ENCODE measurements at regions not wholly inside any gene's neighbourhood (a gene's known extent, or its start where the extent isn't known, plus 50 kb on each side); places are given as distances from the start of the nearest gene placed in this dataset.

DNA sequence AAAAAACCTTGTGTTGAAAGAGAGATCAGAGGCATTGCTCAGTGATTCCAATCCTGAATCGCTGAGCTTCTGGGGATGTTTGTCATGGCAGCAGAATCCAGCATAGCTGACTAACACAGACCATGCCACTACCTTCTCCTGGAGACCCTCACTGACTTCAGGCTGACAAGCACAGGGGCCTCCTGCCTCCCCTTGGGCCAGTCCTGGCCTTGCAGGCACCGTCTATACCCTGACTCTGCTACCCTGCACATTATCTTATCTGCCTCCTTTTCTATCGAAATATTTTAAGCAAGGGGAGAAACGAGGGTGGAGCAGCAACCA, 139.8 kb downstream of the KIF26A start:
- no peaks in the 10 kb centered on the region for H3K27me3 ChIP-seq (ENCODE audit: control insufficient read depth, insufficient read depth, low read length)
- H3K4me1 ChIP-seq (ENCODE audit: control insufficient read depth, insufficient read depth, low read length), result no peaks in the 10 kb centered on the region; the same call in none of the 2 replicates
- no peak overlapping the region for H3K27ac ChIP-seq (ENCODE audit: low read length)
- no CpG with 5 or more reads among the region's 4 CpGs for WGBS (ENCODE audit: insufficient coverage, insufficient read length)
- H3K4me3 ChIP-seq (ENCODE audit: low read length), result no peak overlapping the region
- no peaks in the 10 kb centered on the region for H3K9me3 ChIP-seq (ENCODE audit: control insufficient read depth, insufficient read depth, low read length)
- H3K36me3 ChIP-seq (ENCODE audit: control insufficient read depth, insufficient read depth, low read length), result no peaks in the 10 kb centered on the region
- DNase-seq (ENCODE audit: low read depth, low spot score), result no peak

DNA sequence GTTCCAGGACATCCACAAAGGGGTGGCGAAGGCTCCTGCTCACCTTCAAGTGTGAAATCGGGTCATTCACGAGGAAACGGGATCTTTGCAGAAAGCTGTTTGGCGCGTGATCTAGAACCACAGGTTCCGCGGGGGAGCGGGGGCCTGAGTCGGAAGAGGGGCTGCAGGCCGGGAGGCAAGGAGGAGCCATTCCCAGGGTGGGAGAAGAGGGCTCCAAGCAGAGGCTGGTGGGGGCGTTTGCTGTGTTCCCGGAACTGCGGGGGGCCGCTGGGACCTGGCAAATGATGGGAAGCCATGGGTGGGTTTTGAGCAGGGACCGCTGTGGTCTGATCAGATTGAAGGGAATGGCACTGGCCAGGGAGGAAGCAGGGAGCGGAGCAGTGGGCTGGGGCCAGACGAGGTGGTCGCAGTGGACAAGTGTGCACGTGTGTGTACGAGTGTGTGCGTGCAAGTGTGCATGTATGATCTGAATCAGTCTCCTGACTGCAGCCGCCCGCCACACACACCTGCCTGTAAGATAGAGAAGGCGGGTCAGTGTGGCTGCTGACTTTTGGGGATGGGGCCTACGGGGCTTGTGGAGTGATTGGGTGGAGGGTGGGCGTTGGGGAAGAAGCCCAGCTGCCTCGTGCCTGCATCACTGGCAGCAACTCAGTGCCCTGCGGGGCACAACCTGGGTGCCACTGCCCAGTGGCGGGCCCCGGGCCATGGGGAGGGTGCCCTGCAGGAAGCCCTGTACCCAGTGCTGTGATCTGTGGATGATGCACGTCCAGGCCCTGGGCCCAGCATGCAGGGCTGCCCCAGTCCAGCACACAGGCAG, 141.9 kb downstream of the KIF26A start:
- Histone ChIP-seq H3K4me3 (ENCODE audit: low read length) (no peak overlapping the region), H3K27me3 (ENCODE audit: control insufficient read depth, insufficient read depth, low read length) (no peaks in the 10 kb centered on the region), H3K9me3 (ENCODE audit: control insufficient read depth, insufficient read depth, low read length) (no peaks in the 10 kb centered on the region), H3K27ac (ENCODE audit: low read length) (no peak overlapping the region), H3K4me1 (ENCODE audit: control insufficient read depth, insufficient read depth, low read length) (peaks cover 4% of the 10 kb centered on the region), H3K36me3 (ENCODE audit: control insufficient read depth, insufficient read depth, low read length) (no peaks in the 10 kb centered on the region)
- WGBS (ENCODE audit: insufficient coverage, insufficient read length), result no CpG with 5 or more reads among the region's 32 CpGs
- no peak for DNase-seq (ENCODE audit: low read depth, low spot score)

DNA sequence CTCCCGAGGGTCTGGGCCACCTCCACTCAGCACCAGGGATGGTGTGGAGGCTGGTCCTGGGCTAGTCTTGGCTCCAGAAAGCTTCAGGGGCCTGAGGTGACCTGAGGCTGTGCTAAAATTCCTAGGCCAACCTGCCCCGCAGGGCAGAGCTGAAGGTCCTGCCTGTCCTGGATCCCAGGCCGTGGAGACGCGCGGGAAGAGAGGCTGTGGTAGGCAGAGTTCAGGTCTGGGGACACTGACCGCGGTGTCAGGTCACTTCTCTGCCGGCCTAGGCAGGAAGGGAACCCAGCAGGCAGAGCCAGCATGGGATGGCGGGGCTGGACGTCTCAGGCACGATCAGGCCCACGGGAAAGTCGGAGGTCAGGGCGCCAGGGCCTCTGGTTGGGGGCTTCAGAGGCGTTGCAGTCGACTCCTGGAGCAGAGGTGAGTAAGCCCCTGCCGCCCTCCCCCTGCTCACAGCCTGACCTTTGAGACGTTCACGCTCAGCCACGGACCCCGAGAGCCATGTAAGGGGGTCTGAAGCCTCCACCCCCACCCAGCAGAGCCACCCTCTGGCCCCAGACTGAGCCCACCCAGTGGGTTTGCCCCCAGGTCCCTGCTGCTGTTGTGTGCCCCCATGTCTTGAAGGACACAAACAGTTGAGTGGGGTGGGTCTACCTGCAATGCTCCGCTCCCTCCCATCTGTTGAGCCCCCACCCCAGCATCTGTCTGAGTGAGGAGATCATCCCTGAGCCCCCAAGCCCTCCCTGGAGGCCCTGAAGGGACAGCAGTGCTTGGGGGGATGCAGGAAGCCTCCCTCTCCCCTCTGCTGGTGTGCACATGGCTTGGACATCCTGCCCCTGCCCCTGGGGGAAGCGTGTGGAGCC, 142.7 kb downstream of the KIF26A start:
- no peak for DNase-seq (ENCODE audit: low read depth, low spot score)
- Histone ChIP-seq H3K36me3 (ENCODE audit: control insufficient read depth, insufficient read depth, low read length) (no peaks in the 10 kb centered on the region), H3K4me1 (ENCODE audit: control insufficient read depth, insufficient read depth, low read length) (peaks cover 4% of the 10 kb centered on the region), H3K27ac (ENCODE audit: low read length) (no peak overlapping the region), H3K4me3 (ENCODE audit: low read length) (no peak overlapping the region), H3K27me3 (ENCODE audit: control insufficient read depth, insufficient read depth, low read length) (no peaks in the 10 kb centered on the region), H3K9me3 (ENCODE audit: control insufficient read depth, insufficient read depth, low read length) (no peaks in the 10 kb centered on the region)
- WGBS (ENCODE audit: insufficient coverage, insufficient read length), result no CpG with 5 or more reads among the region's 24 CpGs

DNA sequence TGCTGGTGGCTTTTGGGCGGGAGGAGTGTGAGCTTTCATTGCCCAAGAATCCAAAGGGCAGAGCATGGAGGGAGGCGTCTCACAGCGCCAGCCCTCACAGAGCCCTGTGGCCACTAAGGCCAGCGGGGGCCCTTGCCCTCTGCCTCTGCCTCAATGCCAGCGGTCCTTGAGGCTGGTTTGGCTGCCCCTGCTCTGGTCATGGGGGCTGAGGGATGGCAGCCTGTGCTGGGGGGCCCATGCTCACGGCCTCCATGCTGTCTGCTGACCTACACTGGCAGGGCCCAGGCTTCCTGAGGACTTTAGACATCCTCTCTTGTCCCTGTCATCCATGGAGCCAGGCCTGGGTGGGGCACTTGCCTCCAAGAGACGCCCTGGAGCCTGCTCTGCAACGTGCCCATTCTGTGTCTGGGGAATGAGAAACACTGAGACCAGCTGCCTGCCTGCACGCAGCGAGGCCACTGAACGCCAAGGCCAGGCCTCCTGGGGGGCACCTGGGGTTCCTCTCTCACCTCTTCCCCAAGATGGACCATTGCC, 143.4 kb downstream of the KIF26A start:
- Histone ChIP-seq H3K4me3 (ENCODE audit: low read length) (no peak overlapping the region), H3K9me3 (ENCODE audit: control insufficient read depth, insufficient read depth, low read length) (no peaks in the 10 kb centered on the region), H3K36me3 (ENCODE audit: control insufficient read depth, insufficient read depth, low read length) (no peaks in the 10 kb centered on the region), H3K4me1 (ENCODE audit: control insufficient read depth, insufficient read depth, low read length) (peaks cover 4% of the 10 kb centered on the region), H3K27me3 (ENCODE audit: control insufficient read depth, insufficient read depth, low read length) (no peaks in the 10 kb centered on the region), H3K27ac (ENCODE audit: low read length) (no peak overlapping the region)
- no peak for DNase-seq (ENCODE audit: low read depth, low spot score)
- no CpG with 5 or more reads among the region's 11 CpGs for WGBS (ENCODE audit: insufficient coverage, insufficient read length)

DNA sequence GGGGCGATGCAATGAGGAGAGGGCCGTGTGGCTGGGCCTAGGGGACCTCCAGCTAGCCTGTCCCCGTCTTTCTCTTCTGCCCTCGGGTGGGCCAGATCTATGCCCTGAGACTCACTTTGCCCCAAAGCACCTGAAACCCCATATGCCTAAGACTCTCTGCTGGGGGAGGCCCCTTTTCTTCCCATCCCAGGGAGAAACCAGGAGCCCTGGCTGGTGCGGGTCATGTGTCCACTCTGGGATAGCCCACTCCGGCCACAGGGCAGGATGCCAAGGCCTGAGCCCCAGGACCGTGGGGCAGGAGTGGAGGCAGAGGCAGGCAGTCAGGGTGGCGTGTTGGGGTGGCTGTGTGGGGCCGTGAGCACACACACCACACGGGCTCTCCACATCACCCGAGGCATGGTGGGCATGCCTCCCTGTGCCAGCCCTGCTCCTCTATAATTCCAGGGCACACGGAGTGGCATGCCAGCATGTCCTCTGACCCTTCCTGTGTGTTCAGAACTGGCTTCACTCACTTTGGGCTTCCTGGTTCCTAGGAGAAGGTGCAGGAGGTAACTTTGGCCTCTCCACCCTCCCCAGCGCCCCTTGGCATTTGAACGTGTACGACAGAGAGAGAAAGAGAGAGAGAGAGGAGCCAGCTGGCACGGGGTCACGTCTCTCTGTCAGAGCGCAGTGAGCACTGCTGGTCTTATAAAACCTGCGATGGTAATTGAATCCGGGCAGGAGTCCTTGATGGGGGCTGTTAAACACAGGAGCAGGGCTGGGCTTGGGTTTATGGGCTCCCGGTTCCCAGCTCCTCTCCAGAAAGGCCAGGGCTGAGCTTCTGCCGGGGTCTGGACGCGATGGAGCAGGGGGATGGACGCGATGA, 144.2 kb downstream of the KIF26A start:
- DNase-seq (ENCODE audit: low read depth, low spot score), result no peak
- peaks cover 4% of the 10 kb centered on the region for H3K4me1 ChIP-seq (ENCODE audit: control insufficient read depth, insufficient read depth, low read length)
- no peak overlapping the region for H3K27ac ChIP-seq (ENCODE audit: low read length)
- WGBS (ENCODE audit: insufficient coverage, insufficient read length), result no CpG with 5 or more reads among the region's 26 CpGs
- no peaks in the 10 kb centered on the region for H3K9me3 ChIP-seq (ENCODE audit: control insufficient read depth, insufficient read depth, low read length)
- H3K4me3 ChIP-seq (ENCODE audit: low read length), result no peak overlapping the region
- H3K36me3 ChIP-seq (ENCODE audit: control insufficient read depth, insufficient read depth, low read length), result no peaks in the 10 kb centered on the region
- no peaks in the 10 kb centered on the region for H3K27me3 ChIP-seq (ENCODE audit: control insufficient read depth, insufficient read depth, low read length)

DNA sequence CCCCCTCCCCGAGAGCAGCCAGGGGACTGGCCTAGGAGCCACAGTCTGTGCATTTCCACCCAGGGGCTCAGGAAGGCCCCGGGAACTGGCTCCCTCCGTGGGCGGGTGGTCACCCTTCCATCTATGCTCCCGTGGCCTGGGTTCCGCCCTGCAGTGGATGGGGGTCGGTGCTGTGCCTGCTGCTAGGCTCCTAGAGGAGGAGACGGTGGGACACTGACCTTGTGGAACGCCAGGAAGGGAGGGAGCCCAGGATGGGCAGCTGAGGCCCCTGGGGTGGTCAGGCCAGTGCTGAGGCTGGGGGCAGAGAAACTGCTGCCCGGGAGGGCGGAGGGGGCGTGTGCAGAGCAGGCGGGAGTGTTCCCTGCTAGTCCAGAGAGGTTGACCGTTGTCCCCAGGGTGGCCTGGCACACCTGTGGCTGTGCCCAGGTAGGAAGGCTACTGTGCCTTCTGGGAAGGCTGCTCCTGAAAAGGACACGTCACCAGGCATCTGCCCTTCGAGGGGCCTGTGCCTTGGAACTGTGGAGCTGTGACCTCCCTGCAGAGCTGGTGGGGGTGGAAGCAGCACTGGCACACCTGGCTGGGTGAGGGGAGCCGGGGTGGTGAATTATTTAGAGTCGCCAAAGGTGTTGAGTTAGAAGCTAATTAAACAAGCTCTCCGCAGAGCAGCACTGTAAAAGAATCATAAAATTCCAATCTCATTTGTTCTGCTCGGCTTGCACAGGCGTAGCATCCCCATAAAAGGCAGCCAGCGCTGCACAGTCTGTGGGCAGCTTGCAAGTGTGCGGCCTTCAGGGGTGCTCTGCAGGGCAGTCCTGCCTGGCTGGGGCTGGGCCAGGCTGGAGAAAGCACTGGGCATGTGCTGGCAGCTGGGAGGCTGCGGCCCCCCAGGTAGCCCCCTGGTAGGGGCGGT, 145.1 kb downstream of the KIF26A start:
- Histone ChIP-seq H3K27ac (ENCODE audit: low read length) (no peak overlapping the region), H3K4me3 (ENCODE audit: low read length) (no peak overlapping the region), H3K4me1 (ENCODE audit: control insufficient read depth, insufficient read depth, low read length) (peaks cover 6% of the 10 kb centered on the region), H3K9me3 (ENCODE audit: control insufficient read depth, insufficient read depth, low read length) (no peaks in the 10 kb centered on the region), H3K27me3 (ENCODE audit: control insufficient read depth, insufficient read depth, low read length) (no peaks in the 10 kb centered on the region), H3K36me3 (ENCODE audit: control insufficient read depth, insufficient read depth, low read length) (no peaks in the 10 kb centered on the region)
- WGBS (ENCODE audit: insufficient coverage, insufficient read length), result no CpG with 5 or more reads among the region's 25 CpGs
- DNase-seq (ENCODE audit: low read depth, low spot score), result no peak

DNA sequence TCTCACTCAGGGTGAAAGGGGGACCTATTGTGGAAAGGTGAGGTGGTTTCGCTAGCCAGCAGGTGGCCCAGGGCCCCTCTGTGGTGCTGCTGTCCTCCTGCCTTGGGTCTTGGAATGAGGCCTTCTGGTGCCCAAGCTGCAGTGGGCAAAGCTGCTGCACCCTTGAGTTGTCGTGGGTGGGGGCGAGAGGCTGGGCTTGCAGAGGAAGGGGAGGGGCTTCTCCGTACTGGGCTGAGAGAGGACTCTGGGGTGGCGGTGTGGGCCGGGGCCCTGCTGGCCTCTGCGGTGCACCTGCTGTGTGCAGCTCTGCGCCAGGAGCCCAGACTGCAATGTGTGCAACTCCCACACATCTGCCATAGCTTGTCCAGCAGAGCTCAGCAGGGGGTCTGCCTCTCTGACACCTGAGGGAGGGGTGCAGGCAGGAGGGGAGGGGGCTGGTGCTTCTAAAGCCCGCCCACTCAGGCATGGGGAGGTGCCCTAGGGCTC, 145.8 kb downstream of the KIF26A start:
- H3K4me1 ChIP-seq (ENCODE audit: control insufficient read depth, insufficient read depth, low read length), result peaks cover 6% of the 10 kb centered on the region
- H3K9me3 ChIP-seq (ENCODE audit: control insufficient read depth, insufficient read depth, low read length), result no peaks in the 10 kb centered on the region
- no peaks in the 10 kb centered on the region for H3K27me3 ChIP-seq (ENCODE audit: control insufficient read depth, insufficient read depth, low read length)
- WGBS (ENCODE audit: insufficient coverage, insufficient read length), result no CpG with 5 or more reads among the region's 9 CpGs
- H3K4me3 ChIP-seq (ENCODE audit: low read length), result no peak overlapping the region
- no peaks in the 10 kb centered on the region for H3K36me3 ChIP-seq (ENCODE audit: control insufficient read depth, insufficient read depth, low read length)
- H3K27ac ChIP-seq (ENCODE audit: low read length), result no peak overlapping the region
- DNase-seq (ENCODE audit: low read depth, low spot score), result no peak

DNA sequence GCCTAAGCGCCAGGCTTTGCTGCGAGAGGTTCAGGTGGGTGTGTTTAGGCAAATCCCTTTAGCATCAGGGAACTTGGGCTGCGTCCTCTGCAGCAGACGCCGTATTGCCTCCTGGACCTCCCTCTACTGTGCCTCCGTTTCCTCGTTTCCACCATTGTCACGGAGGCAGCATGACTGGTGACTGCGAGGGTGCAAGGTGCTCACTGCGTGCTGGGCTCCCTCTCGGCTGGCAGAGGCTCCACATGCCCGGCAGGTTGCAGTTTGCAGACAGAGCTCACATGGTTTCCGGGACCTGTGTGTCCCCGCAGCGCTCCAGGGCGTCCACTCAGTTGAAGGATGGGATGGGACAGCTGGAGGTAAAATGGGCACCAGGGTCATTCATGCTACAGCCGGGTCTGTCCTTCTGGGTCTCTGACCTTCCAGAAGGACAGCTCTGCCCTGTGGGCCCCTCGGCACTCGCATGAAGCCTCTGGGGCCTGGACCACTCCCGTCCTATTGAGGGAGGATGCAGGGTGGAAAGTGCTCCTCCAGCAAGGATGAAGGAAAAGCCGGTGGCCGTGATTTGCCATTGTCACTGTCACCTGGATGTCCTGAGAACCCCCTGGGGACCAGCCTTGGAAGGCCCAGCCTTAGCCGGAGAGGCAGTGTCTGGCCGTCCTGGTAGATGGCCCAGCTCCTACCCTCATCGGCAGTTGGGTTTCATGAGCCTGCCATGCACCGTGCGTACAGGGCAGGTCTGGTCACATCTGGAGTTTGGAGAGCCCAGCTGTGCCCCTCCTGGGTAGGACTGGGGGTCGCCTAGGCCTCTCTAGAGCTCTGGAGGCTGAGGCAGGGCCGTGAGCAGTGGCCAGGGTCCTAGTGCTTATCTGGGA, 146.5 kb downstream of the KIF26A start:
- H3K36me3 ChIP-seq (ENCODE audit: control insufficient read depth, insufficient read depth, low read length), result no peaks in the 10 kb centered on the region
- no peaks in the 10 kb centered on the region for H3K27me3 ChIP-seq (ENCODE audit: control insufficient read depth, insufficient read depth, low read length)
- no peak overlapping the region for H3K27ac ChIP-seq (ENCODE audit: low read length)
- H3K4me3 ChIP-seq (ENCODE audit: low read length), result no peak overlapping the region
- peaks cover 6% of the 10 kb centered on the region for H3K4me1 ChIP-seq (ENCODE audit: control insufficient read depth, insufficient read depth, low read length)
- DNase-seq (ENCODE audit: low read depth, low spot score), result no peak
- H3K9me3 ChIP-seq (ENCODE audit: control insufficient read depth, insufficient read depth, low read length), result no peaks in the 10 kb centered on the region
- WGBS (ENCODE audit: insufficient coverage, insufficient read length), result no CpG with 5 or more reads among the region's 29 CpGs

DNA sequence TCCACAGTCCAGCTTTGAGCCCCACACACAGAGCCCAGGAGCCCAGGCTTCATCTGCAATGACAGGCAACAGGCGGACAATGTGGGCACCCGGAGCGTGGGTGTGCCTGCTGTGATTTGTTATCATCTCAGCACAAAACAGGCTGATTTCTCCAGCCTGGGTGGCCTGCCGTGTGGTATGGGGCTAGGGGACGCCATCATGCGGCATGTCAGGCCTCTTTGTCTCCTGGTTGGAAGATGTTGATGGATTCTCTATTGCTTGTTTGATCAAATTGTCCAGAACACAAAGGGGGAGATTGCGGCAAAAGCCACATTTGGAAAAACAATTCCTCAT, 147.1 kb downstream of the KIF26A start:
- no peak overlapping the region for H3K27ac ChIP-seq (ENCODE audit: low read length)
- no CpG with 5 or more reads among the region's 7 CpGs for WGBS (ENCODE audit: insufficient coverage, insufficient read length)
- H3K36me3 ChIP-seq (ENCODE audit: control insufficient read depth, insufficient read depth, low read length), result no peaks in the 10 kb centered on the region
- H3K4me3 ChIP-seq (ENCODE audit: low read length), result no peak overlapping the region
- DNase-seq (ENCODE audit: low read depth, low spot score), result no peak
- H3K9me3 ChIP-seq (ENCODE audit: control insufficient read depth, insufficient read depth, low read length), result no peaks in the 10 kb centered on the region
- no peaks in the 10 kb centered on the region for H3K27me3 ChIP-seq (ENCODE audit: control insufficient read depth, insufficient read depth, low read length)
- H3K4me1 ChIP-seq (ENCODE audit: control insufficient read depth, insufficient read depth, low read length), result peaks cover 6% of the 10 kb centered on the region

Measured in iPS DF 6.9 (cell line).